DMS114 treated with DMSO at 0.1 percent for 48 hours (cell line): ENCODE measurements at regions not wholly inside any gene's neighbourhood (a gene's known extent, or its start where the extent isn't known, plus 50 kb on each side); places are given as distances from the start of the nearest gene placed in this dataset.
A peak's percentile ranks its signal among the peaks of the same experiment; 100 is the strongest.
"Not testable (repeated sequence)": the region's sequence is repeated elsewhere in the genome, so short reads cannot be mapped to it uniquely, and the experiment has no call there.

Experiments used
- DNase-seq: peaks from one replicate; lab custom pipeline; 2025; ENCODE audit not compliant: unreplicated experiment; lab: John Stamatoyannopoulos, UW

DNA sequence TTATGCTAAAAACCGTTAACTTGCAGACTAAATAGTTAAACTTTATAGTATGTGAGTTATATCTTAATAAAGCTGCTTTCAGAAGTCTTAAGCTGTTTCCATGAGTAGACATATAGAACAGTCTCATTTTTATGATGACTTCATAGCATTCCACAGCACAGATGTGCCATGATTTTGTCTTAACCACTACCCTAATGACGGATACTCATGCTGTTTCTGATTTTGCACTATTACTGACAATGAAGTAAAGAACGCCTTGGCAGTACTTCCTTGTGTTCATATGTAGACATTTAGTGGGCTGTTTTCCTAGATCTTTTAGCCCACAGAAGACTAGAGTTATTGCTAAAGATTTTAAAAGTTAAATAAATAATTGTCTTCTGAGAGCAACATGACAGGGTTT, 175.6 kb upstream of the RAB6C start:
- DNase-seq = no peak

DNA sequence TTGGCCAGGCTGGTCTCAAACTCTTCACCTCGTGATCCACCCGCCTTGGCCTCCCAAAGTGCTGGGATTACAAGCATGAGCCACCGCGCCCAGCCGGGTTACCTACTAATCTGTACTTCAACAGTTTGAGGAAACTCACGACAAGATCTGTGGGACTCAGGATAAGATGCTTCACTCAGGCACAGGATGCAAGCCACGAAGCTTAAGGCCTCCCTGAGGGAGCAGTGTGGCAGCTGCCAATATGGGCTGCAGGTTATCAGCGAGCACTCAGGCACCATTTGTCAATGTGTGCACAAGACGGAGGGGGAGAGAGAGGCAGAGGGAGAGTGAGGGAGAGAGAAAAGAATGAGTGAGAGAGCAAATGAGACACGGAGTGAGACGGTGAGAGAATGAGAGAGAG, 173.6 kb upstream of the RAB6C start:
- DNase-seq = no peak

DNA sequence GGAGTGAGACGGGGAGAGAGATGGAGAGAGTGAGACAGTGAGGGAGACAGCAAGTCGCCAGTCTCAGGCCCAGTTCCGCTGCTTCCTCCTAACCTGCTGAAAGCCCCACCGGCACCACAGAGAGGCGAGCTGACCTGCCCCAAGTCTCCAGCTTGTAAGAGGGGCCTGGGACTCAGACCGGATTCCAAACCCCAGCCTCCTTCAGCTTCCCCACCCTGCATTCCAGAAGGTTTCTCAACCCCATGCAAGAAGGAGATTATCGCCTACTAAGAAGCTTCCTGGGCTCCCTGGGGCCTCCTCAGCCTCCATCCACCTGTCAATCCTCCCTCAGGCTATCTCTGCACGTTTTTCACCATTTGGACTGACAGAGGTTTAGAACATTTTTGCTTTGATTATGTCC, 173.1 kb upstream of the RAB6C start:
- DNase-seq = no peak

DNA sequence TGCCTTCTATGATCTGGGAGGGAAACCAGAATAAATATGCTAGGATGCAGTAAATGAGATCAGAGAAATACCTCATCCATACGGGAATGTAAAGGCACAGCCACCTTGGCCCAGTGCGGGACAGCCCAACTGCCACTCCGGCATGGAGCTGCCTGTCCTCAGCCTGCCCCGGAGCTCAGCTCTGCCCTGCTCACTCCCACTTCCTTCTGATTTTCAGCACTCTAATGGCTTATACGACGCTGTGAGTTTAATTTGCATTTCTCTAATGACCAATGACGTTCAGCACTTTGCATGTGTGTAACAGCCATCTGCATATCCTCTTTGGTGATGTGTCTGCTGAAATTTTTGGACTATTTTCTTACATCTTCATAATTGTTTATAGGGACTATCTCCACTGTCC, 172.5 kb upstream of the RAB6C start:
- DNase-seq = no peak

DNA sequence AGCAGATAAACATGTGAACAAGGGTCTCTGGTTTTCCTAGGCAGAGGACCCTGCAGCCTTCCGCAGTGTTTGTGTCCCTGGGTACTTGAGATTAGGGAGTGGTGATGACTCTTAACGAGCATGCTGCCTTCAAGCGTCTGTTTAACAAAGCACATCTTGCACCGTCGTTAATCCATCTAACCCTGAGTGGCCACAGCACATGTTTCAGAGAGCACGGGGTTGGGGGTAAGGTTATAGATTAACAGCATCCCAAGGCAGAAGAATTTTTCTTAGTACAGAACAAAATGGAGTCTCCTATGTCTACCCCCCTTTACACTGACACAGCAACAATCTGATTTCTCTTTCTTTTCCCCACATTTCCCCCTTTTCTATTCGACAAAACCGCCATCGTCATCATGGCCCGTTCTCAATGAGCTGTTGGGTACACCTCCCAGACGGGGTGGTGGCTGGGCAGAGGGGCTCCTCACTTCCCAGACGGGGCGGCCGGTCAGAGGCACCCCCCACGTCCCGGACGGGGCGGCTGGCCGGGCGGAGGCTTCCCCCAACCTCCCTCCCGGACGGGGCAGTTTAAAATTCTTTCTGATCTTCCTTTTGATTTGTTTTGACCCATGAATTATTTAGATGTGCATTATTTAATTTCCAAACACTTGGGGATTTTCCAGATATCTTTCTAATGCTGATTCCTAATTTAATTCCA, 171.7 kb upstream of the RAB6C start:
- not testable (repeated sequence) for DNase-seq

GRCh38 chr2:129810521-129810920, 168.9 kb upstream of the RAB6C start:
- no peak for DNase-seq

DNA sequence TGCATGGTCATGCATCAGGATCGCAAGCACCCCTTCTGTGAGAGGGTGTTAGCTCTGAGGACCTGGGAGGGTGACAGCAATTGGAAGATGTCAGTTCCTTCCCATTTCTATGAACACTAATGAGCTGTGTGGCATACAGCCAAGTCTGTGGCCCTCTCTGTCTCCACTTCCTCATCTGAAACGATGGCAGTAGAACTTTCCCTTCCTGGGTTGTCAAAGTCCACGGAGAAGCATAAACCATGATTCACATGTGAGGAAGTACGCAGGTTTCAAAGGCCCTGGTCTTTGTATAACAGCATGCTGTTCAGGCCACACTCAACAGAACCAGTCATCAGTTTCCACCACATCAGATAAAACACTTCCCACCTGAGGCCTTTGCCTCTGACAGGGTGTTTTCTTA, 167.4 kb upstream of the RAB6C start:
- DNase-seq = no peak

GRCh38 chr2:129812654-129813053, 166.8 kb upstream of the RAB6C start:
- no peak for DNase-seq

DNA sequence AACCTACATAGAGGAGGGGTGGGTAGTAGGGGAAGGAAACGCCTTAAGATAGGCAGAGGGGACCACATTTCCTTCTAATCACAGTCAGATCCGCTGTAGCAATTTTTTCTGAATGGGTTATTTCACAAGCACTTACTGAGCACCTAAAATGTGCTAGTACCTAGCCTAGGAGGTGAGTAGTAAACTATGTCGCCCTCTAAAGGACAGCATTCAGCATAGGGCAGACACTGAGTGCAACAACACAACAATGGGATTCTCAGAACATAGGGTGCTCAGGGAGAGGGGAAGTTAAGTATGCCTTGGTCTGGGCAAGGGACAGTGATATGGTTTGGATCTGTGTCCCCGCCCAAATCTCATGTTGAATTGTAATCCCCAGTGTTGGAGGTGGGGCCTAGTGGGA, 166.1 kb upstream of the RAB6C start:
- no peak for DNase-seq

DNA sequence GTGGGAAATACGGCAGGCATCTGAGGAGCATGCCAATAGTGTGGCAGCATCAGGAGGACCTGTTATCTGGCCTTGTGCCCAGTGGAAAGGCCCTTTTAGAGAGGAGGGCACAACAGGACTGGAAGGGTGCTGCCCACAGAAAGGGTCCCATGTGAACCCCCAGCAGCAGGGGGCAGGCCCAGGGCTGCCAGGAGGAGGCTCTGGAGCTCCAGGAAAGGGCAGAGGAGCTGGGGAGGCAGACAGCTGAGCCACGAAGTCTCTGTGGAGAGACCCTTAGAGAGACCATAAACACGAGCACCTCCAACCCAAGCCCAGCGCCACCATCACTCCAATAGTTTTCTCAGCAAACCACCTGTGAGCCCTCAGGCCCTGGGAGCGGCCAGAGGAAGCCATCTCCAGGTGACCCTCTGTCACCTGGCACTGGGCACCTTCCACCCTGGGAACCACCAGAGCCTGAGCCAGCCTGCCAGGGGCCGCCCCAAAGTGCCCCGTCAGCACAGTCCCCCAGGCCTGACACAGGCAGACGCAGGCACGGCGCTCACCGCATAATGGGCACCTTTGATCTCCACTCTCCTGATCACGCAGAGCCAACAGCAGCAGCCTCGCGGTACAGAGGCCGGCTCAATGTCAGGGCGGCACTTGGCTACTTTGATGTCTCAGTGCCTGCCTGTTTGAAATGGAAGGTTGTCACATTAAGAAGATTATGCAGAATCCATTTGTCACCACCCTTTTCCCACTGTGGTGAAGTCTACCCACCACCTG, 162.5 kb upstream of the RAB6C start:
- no peak for DNase-seq

- no peak for DNase-seq
Measured at GRCh38 chr2:129819855-129820254, 159.6 kb upstream of the RAB6C start.

DNA sequence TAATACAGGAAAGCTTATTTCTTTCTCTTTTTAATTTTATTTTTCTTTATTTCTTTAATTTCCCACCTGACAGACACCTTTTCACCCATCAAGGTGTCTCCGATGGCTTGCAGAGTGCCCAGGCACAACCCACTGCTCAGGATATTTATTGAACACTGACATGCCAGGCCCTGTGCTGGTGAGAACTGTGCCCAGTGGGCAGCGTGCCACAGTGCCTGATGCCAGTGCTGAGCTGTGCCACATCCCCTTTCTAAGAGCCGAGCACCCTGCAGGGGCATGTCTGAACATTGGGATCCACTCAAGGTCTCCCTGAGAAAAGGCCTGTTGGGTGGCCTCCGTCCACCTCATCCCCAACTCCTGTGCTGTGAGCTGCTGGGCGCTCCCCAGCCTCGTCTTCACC, 158.6 kb upstream of the RAB6C start:
- no peak for DNase-seq

DNA sequence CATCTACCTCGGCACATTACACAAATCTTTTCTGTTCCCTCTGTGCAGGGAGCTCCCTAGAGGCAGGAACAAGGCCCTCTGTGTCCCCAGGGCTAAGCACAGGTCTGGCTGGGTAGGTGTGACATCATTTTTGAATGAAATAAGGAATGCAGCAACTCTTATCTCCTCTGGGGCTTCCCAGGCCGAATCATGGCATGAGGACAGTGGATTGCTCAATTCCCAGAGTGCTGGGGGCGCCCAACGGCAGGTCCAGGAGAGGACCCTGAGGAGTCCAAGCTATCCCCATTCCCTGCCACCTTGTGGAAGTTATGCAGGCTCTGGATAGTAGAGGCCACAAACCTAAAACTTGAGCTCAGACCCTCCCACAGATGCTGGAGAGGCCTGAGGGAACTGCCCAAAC, 158.0 kb upstream of the RAB6C start:
- no peak for DNase-seq

DNA sequence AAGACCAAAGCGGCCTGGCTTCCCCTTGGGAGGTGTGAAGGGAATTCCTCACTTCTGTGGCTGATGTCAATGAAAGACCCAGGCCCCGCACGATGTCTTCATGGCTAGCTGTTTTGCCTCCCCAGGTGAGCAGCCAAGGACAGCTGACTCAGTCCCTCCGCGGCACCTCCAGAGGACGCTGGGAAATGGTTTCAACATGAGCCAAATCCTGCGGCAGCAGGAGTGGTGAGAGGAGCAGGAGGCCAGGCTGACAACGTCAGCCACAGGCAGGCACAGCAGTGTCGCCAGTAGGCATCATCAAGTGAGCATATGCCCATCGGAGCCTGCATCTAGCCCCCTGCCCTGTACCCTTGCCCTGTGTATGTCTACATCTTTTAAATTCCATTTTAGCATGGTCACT, 156.4 kb upstream of the RAB6C start:
- no peak for DNase-seq

DNA sequence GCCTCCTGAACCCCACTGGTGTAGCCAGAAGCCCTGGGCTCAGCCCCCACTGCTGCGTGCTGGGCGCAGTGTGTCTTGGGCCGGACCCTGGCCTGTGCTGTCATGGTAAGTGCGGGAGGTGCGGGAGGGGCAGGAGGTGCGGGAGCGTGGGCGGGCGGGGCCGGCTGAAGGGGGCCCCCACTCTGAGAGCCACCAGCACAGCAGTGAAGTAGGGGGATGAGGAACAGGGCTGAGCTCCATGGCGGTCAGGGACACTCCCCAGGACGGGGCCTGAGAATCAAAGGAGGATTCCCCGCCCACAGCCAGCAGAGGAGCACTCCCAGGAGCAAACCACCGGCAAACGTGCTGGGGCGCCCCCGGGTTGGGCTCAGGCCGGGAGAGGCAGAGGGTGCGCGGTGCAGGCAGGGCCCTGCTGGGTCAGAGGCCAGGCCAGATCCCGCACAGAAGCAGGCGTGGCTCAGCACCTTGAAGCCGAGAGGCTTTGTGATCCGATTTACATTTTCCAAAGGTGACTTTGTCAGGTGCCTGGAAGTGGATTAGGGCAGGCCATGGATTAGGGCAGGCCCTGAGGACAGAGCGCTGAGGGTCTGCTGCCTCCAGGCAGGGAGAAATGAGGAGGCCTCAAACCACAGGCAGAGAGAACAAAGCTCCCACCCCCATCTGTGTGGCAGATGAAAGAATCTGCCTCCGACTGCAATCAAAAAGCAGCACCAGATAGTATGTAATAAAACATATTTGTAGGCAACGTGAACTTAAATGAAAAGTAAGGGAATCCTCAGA, 152.0 kb upstream of the RAB6C start:
- no peak for DNase-seq

GRCh38 chr2:129828792-129829191, 150.7 kb upstream of the RAB6C start:
- DNase-seq = no peak

DNA sequence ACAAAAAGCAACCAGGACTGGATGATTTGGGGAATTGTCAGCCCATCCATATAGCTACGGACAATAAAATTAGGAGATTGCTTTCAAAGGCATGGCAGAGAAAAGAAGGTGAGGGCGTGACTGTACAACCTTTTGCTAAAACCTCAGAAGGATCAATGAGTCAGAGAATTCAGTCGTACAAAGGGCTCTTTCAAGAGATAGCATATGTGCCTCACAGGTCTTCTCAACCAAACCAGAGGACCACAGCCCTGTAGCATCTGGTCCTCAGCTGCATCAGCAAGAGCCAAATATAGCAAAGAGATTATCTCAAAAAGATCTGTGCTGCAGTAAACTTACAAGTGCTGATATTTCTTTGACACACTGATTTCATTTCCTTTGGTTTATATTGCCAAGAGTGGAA, 149.9 kb upstream of the RAB6C start:
- no peak for DNase-seq

DNA sequence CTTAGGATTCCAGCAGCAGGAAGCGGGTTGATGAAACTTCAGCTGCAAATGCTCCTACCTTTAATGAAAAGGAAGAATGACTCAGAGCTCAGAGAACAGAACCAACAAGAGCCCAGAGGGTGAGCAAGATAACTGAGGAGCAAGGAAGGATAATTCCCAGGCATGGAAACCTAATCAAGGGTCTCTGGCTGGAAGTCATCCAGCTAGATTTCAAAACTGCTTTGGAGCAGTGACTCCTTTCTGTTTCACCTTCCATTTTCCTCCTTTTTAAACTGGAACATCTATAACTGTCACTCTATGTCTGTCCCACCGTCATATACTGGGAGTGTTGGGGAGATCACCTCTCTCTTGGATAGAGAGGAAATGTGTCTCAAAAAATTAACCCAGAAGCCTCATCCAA, 148.4 kb upstream of the RAB6C start:
- no peak for DNase-seq

DNA sequence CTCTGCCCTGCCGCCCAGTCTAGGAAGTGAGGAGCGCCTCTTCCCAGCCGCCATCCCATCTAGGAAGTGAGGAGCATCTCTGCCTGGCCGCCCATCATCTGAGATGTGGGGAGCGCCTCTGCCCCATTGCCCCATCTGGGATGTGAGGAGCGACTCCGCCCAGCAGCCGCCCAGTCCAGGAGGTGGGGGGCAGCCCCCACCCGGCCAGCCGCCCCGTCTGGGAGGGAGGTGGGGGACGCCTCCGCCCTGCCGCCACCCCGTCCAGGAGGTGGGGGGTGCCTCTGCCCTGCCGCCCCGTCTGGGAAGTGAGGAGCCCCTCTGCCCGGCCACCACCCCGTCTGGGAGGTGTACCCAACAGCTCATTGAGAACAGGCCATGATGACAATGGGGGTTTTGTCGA, 146.0 kb upstream of the RAB6C start:
- DNase-seq = not testable (repeated sequence)

- DNase-seq = no peak
Measured at GRCh38 chr2:129847043-129847442, 132.4 kb upstream of the RAB6C start.

DNA sequence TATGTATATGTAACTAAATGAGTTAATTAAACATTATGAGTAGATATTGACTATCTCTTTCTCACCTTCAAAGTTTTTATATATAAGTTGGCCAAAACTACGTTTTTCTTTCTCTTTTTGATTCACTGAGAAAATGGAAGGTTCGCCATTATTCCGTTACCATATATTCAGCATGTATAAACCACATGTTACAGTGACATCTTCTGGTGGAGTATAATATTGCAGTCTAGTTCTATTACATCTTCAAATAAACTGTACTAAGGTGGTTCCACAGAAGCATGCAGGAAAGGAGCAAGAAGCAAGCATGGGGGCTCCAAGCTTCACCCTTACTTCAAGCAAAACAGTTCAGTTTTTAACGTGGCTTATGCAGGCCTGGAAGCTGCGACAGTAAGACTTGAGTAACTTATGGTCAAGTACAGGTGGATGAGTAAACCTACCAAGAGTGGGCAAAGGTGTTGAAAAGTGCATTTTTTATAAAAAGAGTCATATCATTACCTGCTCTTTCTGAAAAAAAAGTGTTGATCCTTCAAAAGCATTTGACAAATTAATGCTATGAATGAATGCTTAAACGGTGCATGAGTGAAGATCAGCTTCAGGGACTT, 129.8 kb upstream of the RAB6C start:
- peak; percentile 68 for DNase-seq

- no peak for DNase-seq
Measured at GRCh38 chr2:129857200-129857599, 122.3 kb upstream of the RAB6C start.
